ENCODE measurements at regions not wholly inside any gene's neighbourhood (a gene's known extent, or its start where the extent isn't known, plus 50 kb on each side); places are given as distances from the start of the nearest gene placed in this dataset.

DNA sequence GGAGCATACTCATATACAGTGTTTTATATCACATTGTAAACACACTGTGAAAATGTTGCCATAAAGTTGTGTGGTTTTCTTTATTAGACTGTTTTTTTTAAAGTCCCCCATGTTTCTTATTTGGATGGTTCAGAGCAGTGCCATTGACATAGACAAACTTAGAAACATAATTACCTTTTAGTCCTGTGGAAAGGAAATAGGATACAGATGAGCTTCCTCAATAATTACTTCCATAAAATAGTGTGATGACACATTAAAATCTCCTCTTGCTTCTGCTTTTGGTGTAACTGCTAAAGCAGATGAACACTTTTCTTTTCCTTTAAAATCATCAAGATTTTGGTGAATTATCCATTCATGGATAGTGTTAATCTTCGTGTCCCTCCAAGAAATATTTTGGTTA is 52.9 kb upstream of the LIMCH1 start (continued):
- TF ChIP-seq, protein P1, sequence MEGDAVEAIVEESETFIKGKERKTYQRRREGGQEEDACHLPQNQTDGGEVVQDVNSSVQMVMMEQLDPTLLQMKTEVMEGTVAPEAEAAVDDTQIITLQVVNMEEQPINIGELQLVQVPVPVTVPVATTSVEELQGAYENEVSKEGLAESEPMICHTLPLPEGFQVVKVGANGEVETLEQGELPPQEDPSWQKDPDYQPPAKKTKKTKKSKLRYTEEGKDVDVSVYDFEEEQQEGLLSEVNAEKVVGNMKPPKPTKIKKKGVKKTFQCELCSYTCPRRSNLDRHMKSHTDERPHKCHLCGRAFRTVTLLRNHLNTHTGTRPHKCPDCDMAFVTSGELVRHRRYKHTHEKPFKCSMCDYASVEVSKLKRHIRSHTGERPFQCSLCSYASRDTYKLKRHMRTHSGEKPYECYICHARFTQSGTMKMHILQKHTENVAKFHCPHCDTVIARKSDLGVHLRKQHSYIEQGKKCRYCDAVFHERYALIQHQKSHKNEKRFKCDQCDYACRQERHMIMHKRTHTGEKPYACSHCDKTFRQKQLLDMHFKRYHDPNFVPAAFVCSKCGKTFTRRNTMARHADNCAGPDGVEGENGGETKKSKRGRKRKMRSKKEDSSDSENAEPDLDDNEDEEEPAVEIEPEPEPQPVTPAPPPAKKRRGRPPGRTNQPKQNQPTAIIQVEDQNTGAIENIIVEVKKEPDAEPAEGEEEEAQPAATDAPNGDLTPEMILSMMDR (conservative IDR thresholded peaks at IDR 0.05; ENCODE audit: low read depth in 2 of 2): no peak
- TF ChIP-seq JUNB (IDR thresholded peaks at IDR 0.05; ENCODE audit: unreplicated experiment) (no peak), STAT1 (IDR thresholded peaks at IDR 0.05; ENCODE audit: unreplicated experiment) (no peak)

DNA sequence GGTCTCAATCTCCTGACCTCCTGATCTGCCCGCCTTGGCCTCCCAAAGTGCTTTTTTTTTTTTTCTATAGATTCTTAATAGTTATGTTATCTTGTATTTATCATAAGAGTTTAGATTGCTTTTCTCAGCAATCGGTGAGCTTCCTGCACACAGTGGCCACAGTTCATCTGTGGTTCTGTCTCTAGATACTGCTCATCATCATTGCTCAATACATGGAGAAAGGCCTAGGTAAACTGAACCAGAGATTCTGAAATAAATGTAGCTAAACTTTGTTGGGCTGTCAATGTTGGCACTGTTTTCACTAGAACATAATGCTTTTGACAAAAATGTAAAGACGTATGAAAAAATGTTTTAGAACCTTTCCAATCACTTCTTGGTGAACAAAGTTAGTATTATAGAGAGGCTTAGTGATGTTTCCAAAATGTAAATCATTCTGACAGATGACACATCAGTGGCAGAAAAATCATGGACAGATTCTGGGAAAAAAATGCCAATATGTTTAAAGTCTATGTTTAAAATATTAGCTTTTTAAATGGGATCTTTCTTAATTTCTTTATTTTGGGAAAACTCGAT is 50.0 kb upstream of the LIMCH1 start:
- Histone ChIP-seq H4K20me1 (replicated peaks; ENCODE audit: insufficient read depth) (no peaks in the 10 kb centered on the region), H3K9me2 (ENCODE audit: insufficient read depth) (0 out of 2 replicates have a peak, but pooled peaks cover 1% of the 10 kb centered on the region), H3F3A (replicated peaks; ENCODE audit: low read depth) (no peaks in the 10 kb centered on the region), H2AFZ (no peak overlapping the region), H3K4me2 (no peak overlapping the region), H3K4me3 (no peak overlapping the region), H3K36me3 (ENCODE audit: insufficient read depth) (no peaks in the 10 kb centered on the region), H3K27me3 (ENCODE audit: insufficient read depth) (no peaks in the 10 kb centered on the region), H3K4me1 (ENCODE audit: insufficient read depth) (no peaks in the 10 kb centered on the region), H3K27ac (ENCODE audit: low read depth) (no peak overlapping the region), H3K79me2 (replicated peaks; ENCODE audit: insufficient read depth) (no peaks in the 10 kb centered on the region)
- Mint-ChIP-seq H3K27me3 (ENCODE audit: insufficient read depth, low read depth, poor library complexity) (peaks cover 4% of the 10 kb centered on the region), H3K27ac (no peak overlapping the region), H3K4me1 (no peaks in the 10 kb centered on the region), H3K36me3 (ENCODE audit: low read depth) (peaks cover 14% of the 10 kb centered on the region), H3K9me3 (peaks cover 24% of the 10 kb centered on the region), H3K4me3 (no peak overlapping the region)
- DNase-seq (ENCODE audit: low spot score) (no peak), ATAC-seq (no peak)
- TF ChIP-seq EZH2 (IDR thresholded peaks at IDR 0.05; ENCODE audit: low read depth, unreplicated experiment) (no peak), POLR2AphosphoS5 (IDR thresholded peaks at IDR 0.05; ENCODE audit: low read depth) (no peak), JUNB (IDR thresholded peaks at IDR 0.05; ENCODE audit: unreplicated experiment) (no peak), CREB1 (CRISPR knock-in tag; IDR thresholded peaks at IDR 0.05; ENCODE audit: low read depth) (no peak), NANOG (IDR thresholded peaks at IDR 0.05; ENCODE audit: borderline replicate concordance) (no peak), ZNF114 (CRISPR knock-in tag; IDR thresholded peaks at IDR 0.05) (no peak), EZH2phosphoT487 (IDR thresholded peaks at IDR 0.05; ENCODE audit: unreplicated experiment) (no peak), ZNF331 (CRISPR knock-in tag; IDR thresholded peaks at IDR 0.05; ENCODE audit: low read depth) (no peak)
- TF ChIP-seq, protein P2, sequence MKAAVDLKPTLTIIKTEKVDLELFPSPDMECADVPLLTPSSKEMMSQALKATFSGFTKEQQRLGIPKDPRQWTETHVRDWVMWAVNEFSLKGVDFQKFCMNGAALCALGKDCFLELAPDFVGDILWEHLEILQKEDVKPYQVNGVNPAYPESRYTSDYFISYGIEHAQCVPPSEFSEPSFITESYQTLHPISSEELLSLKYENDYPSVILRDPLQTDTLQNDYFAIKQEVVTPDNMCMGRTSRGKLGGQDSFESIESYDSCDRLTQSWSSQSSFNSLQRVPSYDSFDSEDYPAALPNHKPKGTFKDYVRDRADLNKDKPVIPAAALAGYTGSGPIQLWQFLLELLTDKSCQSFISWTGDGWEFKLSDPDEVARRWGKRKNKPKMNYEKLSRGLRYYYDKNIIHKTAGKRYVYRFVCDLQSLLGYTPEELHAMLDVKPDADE (IDR thresholded peaks at IDR 0.05): no peak
- TF ChIP-seq, protein P3, sequence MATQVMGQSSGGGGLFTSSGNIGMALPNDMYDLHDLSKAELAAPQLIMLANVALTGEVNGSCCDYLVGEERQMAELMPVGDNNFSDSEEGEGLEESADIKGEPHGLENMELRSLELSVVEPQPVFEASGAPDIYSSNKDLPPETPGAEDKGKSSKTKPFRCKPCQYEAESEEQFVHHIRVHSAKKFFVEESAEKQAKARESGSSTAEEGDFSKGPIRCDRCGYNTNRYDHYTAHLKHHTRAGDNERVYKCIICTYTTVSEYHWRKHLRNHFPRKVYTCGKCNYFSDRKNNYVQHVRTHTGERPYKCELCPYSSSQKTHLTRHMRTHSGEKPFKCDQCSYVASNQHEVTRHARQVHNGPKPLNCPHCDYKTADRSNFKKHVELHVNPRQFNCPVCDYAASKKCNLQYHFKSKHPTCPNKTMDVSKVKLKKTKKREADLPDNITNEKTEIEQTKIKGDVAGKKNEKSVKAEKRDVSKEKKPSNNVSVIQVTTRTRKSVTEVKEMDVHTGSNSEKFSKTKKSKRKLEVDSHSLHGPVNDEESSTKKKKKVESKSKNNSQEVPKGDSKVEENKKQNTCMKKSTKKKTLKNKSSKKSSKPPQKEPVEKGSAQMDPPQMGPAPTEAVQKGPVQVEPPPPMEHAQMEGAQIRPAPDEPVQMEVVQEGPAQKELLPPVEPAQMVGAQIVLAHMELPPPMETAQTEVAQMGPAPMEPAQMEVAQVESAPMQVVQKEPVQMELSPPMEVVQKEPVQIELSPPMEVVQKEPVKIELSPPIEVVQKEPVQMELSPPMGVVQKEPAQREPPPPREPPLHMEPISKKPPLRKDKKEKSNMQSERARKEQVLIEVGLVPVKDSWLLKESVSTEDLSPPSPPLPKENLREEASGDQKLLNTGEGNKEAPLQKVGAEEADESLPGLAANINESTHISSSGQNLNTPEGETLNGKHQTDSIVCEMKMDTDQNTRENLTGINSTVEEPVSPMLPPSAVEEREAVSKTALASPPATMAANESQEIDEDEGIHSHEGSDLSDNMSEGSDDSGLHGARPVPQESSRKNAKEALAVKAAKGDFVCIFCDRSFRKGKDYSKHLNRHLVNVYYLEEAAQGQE (IDR thresholded peaks at IDR 0.05; ENCODE audit: unreplicated experiment): no peak
- TF ChIP-seq, protein P4, sequence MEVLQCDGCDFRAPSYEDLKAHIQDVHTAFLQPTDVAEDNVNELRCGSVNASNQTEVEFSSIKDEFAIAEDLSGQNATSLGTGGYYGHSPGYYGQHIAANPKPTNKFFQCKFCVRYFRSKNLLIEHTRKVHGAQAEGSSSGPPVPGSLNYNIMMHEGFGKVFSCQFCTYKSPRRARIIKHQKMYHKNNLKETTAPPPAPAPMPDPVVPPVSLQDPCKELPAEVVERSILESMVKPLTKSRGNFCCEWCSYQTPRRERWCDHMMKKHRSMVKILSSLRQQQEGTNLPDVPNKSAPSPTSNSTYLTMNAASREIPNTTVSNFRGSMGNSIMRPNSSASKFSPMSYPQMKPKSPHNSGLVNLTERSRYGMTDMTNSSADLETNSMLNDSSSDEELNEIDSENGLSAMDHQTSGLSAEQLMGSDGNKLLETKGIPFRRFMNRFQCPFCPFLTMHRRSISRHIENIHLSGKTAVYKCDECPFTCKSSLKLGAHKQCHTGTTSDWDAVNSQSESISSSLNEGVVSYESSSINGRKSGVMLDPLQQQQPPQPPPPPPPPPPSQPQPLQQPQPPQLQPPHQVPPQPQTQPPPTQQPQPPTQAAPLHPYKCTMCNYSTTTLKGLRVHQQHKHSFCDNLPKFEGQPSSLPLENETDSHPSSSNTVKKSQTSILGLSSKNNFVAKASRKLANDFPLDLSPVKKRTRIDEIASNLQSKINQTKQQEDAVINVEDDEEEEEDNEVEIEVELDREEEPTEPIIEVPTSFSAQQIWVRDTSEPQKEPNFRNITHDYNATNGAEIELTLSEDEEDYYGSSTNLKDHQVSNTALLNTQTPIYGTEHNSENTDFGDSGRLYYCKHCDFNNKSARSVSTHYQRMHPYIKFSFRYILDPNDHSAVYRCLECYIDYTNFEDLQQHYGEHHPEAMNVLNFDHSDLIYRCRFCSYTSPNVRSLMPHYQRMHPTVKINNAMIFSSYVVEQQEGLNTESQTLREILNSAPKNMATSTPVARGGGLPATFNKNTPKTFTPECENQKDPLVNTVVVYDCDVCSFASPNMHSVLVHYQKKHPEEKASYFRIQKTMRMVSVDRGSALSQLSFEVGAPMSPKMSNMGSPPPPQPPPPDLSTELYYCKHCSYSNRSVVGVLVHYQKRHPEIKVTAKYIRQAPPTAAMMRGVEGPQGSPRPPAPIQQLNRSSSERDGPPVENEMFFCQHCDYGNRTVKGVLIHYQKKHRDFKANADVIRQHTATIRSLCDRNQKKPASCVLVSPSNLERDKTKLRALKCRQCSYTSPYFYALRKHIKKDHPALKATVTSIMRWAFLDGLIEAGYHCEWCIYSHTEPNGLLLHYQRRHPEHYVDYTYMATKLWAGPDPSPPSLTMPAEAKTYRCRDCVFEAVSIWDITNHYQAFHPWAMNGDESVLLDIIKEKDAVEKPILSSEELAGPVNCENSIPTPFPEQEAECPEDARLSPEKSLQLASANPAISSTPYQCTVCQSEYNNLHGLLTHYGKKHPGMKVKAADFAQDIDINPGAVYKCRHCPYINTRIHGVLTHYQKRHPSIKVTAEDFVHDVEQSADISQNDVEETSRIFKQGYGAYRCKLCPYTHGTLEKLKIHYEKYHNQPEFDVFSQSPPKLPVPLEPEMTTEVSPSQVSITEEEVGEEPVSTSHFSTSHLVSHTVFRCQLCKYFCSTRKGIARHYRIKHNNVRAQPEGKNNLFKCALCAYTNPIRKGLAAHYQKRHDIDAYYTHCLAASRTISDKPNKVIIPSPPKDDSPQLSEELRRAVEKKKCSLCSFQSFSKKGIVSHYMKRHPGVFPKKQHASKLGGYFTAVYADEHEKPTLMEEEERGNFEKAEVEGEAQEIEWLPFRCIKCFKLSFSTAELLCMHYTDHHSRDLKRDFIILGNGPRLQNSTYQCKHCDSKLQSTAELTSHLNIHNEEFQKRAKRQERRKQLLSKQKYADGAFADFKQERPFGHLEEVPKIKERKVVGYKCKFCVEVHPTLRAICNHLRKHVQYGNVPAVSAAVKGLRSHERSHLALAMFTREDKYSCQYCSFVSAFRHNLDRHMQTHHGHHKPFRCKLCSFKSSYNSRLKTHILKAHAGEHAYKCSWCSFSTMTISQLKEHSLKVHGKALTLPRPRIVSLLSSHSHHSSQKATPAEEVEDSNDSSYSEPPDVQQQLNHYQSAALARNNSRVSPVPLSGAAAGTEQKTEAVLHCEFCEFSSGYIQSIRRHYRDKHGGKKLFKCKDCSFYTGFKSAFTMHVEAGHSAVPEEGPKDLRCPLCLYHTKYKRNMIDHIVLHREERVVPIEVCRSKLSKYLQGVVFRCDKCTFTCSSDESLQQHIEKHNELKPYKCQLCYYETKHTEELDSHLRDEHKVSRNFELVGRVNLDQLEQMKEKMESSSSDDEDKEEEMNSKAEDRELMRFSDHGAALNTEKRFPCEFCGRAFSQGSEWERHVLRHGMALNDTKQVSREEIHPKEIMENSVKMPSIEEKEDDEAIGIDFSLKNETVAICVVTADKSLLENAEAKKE (CRISPR knock-in tag; IDR thresholded peaks at IDR 0.05): no peak
